Heart left ventricle (tissue), 13 donors: ENCODE measurements at regions not wholly inside any gene's neighbourhood (a gene's known extent, or its start where the extent isn't known, plus 50 kb on each side); places are given as distances from the start of the nearest gene placed in this dataset.

ENCODE experiments used
- CTCF ChIP-seq, 12 donors: fragments of 200-600 bp; sonication (generic) in 4 of 12; IDR thresholded peaks; one replicate each; pipeline versions ENCODE4 v1.5.0 to v1.8.0; 2018 to 2022; ENCODE audit warnings: antibody characterized with exemption in 12 of 12, mild to moderate bottlenecking in 5 of 12
- POLR2A ChIP-seq, 2 donors: fragments of 450-650 bp; IDR thresholded peaks; one replicate each; pipeline ENCODE4 v1.6.1; 2017; ENCODE audit warnings: antibody characterized with exemption in 2 of 2, mild to moderate bottlenecking in 2 of 2, moderate library complexity in 2 of 2
- donor health status: ischemic (EF 13 %, LVEDD 7.1; RV severe dilation, severe dysfunction).
- donor health status: DM: no; HTN: yes; CAD: no.
- donor health status: DM: no; HTN: no; CAD: no.
- donor health status: ischemic (EF 25% LVEDD 6.9; RV normal size, moderate dysfunction).
- donor health status: ischemic (EF 25% LVEDD 5.7; RV mildly dilated, moderate dysfunction).
- donor health status: ischemic (EF 35%, LVEDD 5.7; RV mildly dilated, moderate dysfunction).
- donor health status: nonischemic (EF 11% LVEDD 7.7; RV severe dilation, severe dysfunction).
- donor health status: DM: yes; HTN: yes; CAD: no.
- donor health status: PGD.
- donor health status: ischemic (EF 29% LVEDD 5.4; RV normal size, mild dysfunction).
- donor health status: nonischemic (EF 23%, LVEDD 6.1; RV moderate dilation, normal function).

- TF ChIP-seq POLR2A (IDR thresholded peaks at IDR 0.05) (no peak), CTCF (IDR thresholded peaks at IDR 0.05) (no peak)
Observed at GRCh38 chr3:139216958-139217357, 126.9 kb upstream of the MRPS22 start.
